ENCODE measurements at regions not wholly inside any gene's neighbourhood (a gene's known extent, or its start where the extent isn't known, plus 50 kb on each side); places are given as distances from the start of the nearest gene placed in this dataset.
A peak's percentile ranks its signal among the peaks of the same experiment; 100 is the strongest.

DNA sequence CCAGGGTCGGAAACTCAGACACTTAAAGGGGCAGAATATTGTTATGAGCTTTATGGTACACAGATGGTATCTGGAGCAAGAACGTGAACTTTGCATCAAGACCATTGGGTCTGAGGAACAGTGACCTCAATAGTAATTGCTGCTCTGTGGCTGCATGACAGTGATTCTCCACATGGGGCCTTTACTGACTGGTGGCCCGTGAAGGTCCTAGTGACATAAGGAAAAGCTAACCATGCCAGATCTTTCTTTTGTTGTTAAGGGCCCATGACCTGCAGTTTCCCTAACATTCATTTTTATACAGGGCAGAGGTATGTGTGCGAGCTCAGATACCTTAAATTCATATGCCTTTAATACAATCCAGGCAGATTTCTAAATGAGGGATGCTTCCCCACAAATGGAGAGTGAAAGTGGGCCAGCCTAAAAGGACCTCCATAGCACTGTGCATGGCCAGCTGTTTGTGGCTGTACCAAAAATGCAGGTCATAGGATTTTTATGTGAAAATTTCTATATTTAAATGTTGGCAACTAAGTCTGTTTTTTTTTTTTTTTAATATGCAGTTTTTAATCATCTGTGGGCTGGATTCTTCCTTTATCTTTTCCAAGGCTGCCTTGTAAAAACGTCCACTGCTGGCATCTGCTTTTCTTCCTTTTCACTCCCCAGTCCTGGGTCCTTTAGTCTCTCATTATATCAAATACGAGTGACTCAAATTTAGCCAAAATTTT lies 188.0 kb upstream of the IL12A start:
- H3K9me3 Mint-ChIP-seq (ENCODE audit: unreplicated experiment), result no peaks in the 10 kb centered on the region
- H3K4me1 Mint-ChIP-seq (ENCODE audit: unreplicated experiment), result peaks cover 59% of the 10 kb centered on the region
- TF ChIP-seq, protein P1, sequence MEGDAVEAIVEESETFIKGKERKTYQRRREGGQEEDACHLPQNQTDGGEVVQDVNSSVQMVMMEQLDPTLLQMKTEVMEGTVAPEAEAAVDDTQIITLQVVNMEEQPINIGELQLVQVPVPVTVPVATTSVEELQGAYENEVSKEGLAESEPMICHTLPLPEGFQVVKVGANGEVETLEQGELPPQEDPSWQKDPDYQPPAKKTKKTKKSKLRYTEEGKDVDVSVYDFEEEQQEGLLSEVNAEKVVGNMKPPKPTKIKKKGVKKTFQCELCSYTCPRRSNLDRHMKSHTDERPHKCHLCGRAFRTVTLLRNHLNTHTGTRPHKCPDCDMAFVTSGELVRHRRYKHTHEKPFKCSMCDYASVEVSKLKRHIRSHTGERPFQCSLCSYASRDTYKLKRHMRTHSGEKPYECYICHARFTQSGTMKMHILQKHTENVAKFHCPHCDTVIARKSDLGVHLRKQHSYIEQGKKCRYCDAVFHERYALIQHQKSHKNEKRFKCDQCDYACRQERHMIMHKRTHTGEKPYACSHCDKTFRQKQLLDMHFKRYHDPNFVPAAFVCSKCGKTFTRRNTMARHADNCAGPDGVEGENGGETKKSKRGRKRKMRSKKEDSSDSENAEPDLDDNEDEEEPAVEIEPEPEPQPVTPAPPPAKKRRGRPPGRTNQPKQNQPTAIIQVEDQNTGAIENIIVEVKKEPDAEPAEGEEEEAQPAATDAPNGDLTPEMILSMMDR (IDR thresholded peaks at IDR 0.05), result no peak
- no peak overlapping the region for H3K27ac Mint-ChIP-seq (ENCODE audit: unreplicated experiment)
- no peaks in the 10 kb centered on the region for H3K36me3 Mint-ChIP-seq (ENCODE audit: unreplicated experiment)
- H3K4me3 Mint-ChIP-seq (ENCODE audit: unreplicated experiment), result no peak overlapping the region
- DNase-seq (ENCODE audit: extremely low spot score, unreplicated experiment), result no peak
- no peaks in the 10 kb centered on the region for H3K27me3 Mint-ChIP-seq (ENCODE audit: unreplicated experiment)

DNA sequence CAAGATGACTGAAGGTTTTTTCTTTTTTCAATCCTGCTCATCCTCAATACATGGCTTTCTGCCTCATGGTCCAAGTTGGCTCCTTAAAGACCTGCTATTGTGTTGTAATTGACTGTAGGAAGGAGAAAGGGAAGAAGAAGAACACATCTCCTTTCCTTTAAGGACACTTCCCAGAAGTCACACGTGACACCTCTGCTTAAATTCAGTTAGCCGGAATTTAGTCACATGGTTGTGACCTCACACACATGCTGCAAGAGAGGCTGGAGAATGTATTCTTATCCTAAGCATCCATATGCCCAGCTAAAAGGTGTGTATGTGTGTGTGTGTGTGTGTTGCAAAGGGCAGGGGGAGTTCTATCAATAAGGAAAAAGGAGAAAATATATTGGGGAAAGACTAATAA lies 185.8 kb upstream of the IL12A start:
- Mint-ChIP-seq H3K9me3 (ENCODE audit: unreplicated experiment) (no peaks in the 10 kb centered on the region), H3K27ac (ENCODE audit: unreplicated experiment) (no peak overlapping the region), H3K36me3 (ENCODE audit: unreplicated experiment) (no peaks in the 10 kb centered on the region), H3K27me3 (ENCODE audit: unreplicated experiment) (no peaks in the 10 kb centered on the region), H3K4me1 (ENCODE audit: unreplicated experiment) (peaks cover 43% of the 10 kb centered on the region), H3K4me3 (ENCODE audit: unreplicated experiment) (no peak overlapping the region)
- TF ChIP-seq, protein P1 (IDR thresholded peaks at IDR 0.05), result no peak
- DNase-seq (ENCODE audit: extremely low spot score, unreplicated experiment), result no peak

DNA sequence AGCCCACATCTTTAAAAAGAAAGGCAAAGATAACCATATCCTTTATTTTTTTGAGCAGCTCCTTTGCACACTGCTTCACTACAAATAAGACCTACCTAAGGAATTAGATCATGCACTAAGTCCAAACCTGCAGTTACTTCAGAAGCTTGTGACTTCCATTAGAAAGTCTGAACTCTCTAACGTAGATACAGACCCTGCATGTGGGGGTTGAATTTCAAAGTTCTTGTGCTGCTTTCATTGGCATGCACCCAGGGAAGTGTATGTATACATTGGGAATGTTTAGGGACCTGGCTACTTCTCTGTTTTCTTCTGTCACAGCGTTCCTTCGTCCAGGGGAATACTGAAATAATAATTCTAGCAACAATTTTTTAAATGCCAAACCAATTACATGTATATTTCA lies 185.2 kb upstream of the IL12A start:
- TF ChIP-seq, protein P1 (IDR thresholded peaks at IDR 0.05), result no peak
- no peak overlapping the region for H3K4me3 Mint-ChIP-seq (ENCODE audit: unreplicated experiment)
- H3K27ac Mint-ChIP-seq (ENCODE audit: unreplicated experiment), result no peak overlapping the region
- no peaks in the 10 kb centered on the region for H3K36me3 Mint-ChIP-seq (ENCODE audit: unreplicated experiment)
- DNase-seq (ENCODE audit: extremely low spot score, unreplicated experiment), result no peak
- no peaks in the 10 kb centered on the region for H3K9me3 Mint-ChIP-seq (ENCODE audit: unreplicated experiment)
- peaks cover 40% of the 10 kb centered on the region for H3K4me1 Mint-ChIP-seq (ENCODE audit: unreplicated experiment)
- no peaks in the 10 kb centered on the region for H3K27me3 Mint-ChIP-seq (ENCODE audit: unreplicated experiment)

DNA sequence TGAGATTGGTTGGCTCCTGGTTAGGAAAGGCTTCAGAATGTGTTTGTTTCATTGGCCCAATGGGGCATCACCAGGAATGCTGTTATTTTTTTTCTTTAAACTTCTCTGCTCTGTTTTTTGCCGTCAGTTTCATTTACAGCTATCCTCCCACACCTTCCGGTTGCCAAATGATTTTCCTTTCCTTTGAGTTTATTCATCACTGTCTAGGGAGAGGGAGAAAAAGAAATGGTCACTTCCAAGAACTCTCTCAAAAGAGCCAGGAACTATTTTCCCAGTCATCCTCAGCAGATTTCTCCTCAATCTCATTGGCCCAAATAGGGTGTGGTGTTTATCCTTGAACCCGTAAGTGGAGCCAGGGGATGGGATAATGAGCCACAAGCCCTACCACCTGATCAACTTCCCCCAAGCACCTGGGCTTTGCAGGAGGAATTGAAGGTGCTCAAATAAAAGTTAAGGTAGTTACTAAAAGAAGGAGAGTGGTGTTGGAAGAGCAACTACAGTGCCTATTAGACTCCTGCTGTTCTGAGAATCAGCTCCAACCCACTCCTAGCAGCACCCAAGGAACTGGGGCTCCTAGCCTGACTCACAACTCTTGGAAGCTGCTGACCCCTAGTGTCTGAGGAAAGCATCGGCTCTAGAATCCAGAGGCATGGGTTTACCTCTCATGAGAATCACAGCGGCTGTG lies 183.8 kb upstream of the IL12A start:
- no peaks in the 10 kb centered on the region for H3K9me3 Mint-ChIP-seq (ENCODE audit: unreplicated experiment)
- no peaks in the 10 kb centered on the region for H3K27me3 Mint-ChIP-seq (ENCODE audit: unreplicated experiment)
- H3K36me3 Mint-ChIP-seq (ENCODE audit: unreplicated experiment), result no peaks in the 10 kb centered on the region
- peaks cover 31% of the 10 kb centered on the region for H3K4me1 Mint-ChIP-seq (ENCODE audit: unreplicated experiment)
- peak; percentile 85 for DNase-seq (ENCODE audit: extremely low spot score, unreplicated experiment)
- no peak overlapping the region for H3K4me3 Mint-ChIP-seq (ENCODE audit: unreplicated experiment)
- H3K27ac Mint-ChIP-seq (ENCODE audit: unreplicated experiment), result no peak overlapping the region
- TF ChIP-seq, protein P1 (IDR thresholded peaks at IDR 0.05), result peak; percentile 96

DNA sequence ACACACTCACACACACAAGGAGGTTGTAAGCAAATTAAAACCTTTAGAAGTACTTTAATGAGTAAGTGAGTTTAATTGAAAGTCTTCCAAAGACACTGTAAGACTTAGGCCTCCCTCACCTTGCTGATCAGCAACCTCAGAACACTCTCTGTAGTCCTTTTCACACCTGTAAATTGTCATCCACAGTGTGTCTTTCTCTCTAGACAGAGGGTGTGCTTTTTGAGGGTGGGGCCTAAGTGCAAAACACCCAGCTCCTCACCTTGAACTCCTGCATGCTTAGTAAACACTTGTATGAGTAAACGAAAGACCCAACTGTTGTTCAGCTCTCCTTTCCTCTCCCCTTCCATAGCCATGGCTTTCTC lies 183.2 kb upstream of the IL12A start:
- H3K27ac Mint-ChIP-seq (ENCODE audit: unreplicated experiment), result no peak overlapping the region
- H3K27me3 Mint-ChIP-seq (ENCODE audit: unreplicated experiment), result no peaks in the 10 kb centered on the region
- DNase-seq (ENCODE audit: extremely low spot score, unreplicated experiment), result no peak
- H3K4me1 Mint-ChIP-seq (ENCODE audit: unreplicated experiment), result peaks cover 31% of the 10 kb centered on the region
- no peaks in the 10 kb centered on the region for H3K36me3 Mint-ChIP-seq (ENCODE audit: unreplicated experiment)
- TF ChIP-seq, protein P1 (IDR thresholded peaks at IDR 0.05), result no peak
- H3K9me3 Mint-ChIP-seq (ENCODE audit: unreplicated experiment), result no peaks in the 10 kb centered on the region
- no peak overlapping the region for H3K4me3 Mint-ChIP-seq (ENCODE audit: unreplicated experiment)
